ENCODE measurements at regions not wholly inside any gene's neighbourhood (a gene's known extent, or its start where the extent isn't known, plus 50 kb on each side); places are given as distances from the start of the nearest gene placed in this dataset.

GRCh38 chr1:65503427-65503826, 83.0 kb downstream of the LEPR start:
- TF ChIP-seq CTCF (IDR thresholded peaks at IDR 0.05; ENCODE audit: unreplicated experiment), result no peak
- H3K36me3 Mint-ChIP-seq (ENCODE audit: insufficient read depth, unreplicated experiment), result no peaks in the 10 kb centered on the region
- intact Hi-C loops (cut with micrococcal nuclease; ENCODE audit: unreplicated experiment), result no loop called here
- H3K9me3 Mint-ChIP-seq (ENCODE audit: low read depth, unreplicated experiment), result no peaks in the 10 kb centered on the region
- H3K4me1 Mint-ChIP-seq (ENCODE audit: low read depth, unreplicated experiment), result no peaks in the 10 kb centered on the region
- CTCF ChIA-PET, result no interaction called here
- H3K27me3 Mint-ChIP-seq (ENCODE audit: unreplicated experiment), result no peaks in the 10 kb centered on the region
- BruUV-seq (replicated peaks), result no TSS peak
- H3K27ac Mint-ChIP-seq (ENCODE audit: unreplicated experiment), result no peak overlapping the region
- H3K4me3 Mint-ChIP-seq (ENCODE audit: low read depth, unreplicated experiment), result no peak overlapping the region
- no peak for DNase-seq

- DNase-seq, result no peak
- no peaks in the 10 kb centered on the region for H3K9me3 Mint-ChIP-seq (ENCODE audit: low read depth, unreplicated experiment)
- no peak overlapping the region for H3K27ac Mint-ChIP-seq (ENCODE audit: unreplicated experiment)
- CTCF ChIA-PET, result no interaction called here
- no peaks in the 10 kb centered on the region for H3K36me3 Mint-ChIP-seq (ENCODE audit: insufficient read depth, unreplicated experiment)
- H3K4me3 Mint-ChIP-seq (ENCODE audit: low read depth, unreplicated experiment), result no peak overlapping the region
- no TSS peak for BruUV-seq (replicated peaks)
- no peaks in the 10 kb centered on the region for H3K27me3 Mint-ChIP-seq (ENCODE audit: unreplicated experiment)
- intact Hi-C loops (cut with micrococcal nuclease; ENCODE audit: unreplicated experiment), result no loop called here
- no peak for TF ChIP-seq CTCF (IDR thresholded peaks at IDR 0.05; ENCODE audit: unreplicated experiment)
- H3K4me1 Mint-ChIP-seq (ENCODE audit: low read depth, unreplicated experiment), result no peaks in the 10 kb centered on the region
Observed at GRCh38 chr1:65504263-65504662, 83.8 kb downstream of the LEPR start.

GRCh38 chr1:65505547-65506300, 85.3 kb downstream of the LEPR start:
- no peak overlapping the region for H3K27ac Mint-ChIP-seq (ENCODE audit: unreplicated experiment)
- H3K4me3 Mint-ChIP-seq (ENCODE audit: low read depth, unreplicated experiment), result no peak overlapping the region
- CTCF ChIA-PET, result no interaction called here
- BruUV-seq (replicated peaks), result no TSS peak
- no peaks in the 10 kb centered on the region for H3K36me3 Mint-ChIP-seq (ENCODE audit: insufficient read depth, unreplicated experiment)
- intact Hi-C loops (cut with micrococcal nuclease; ENCODE audit: unreplicated experiment), result no loop called here
- no peaks in the 10 kb centered on the region for H3K4me1 Mint-ChIP-seq (ENCODE audit: low read depth, unreplicated experiment)
- DNase-seq, result no peak
- no peaks in the 10 kb centered on the region for H3K9me3 Mint-ChIP-seq (ENCODE audit: low read depth, unreplicated experiment)
- H3K27me3 Mint-ChIP-seq (ENCODE audit: unreplicated experiment), result no peaks in the 10 kb centered on the region
- TF ChIP-seq CTCF (IDR thresholded peaks at IDR 0.05; ENCODE audit: unreplicated experiment), result no peak

- Mint-ChIP-seq H3K4me3 (ENCODE audit: low read depth, unreplicated experiment) (no peak overlapping the region), H3K9me3 (ENCODE audit: low read depth, unreplicated experiment) (no peaks in the 10 kb centered on the region), H3K36me3 (ENCODE audit: insufficient read depth, unreplicated experiment) (no peaks in the 10 kb centered on the region), H3K27ac (ENCODE audit: unreplicated experiment) (no peak overlapping the region), H3K27me3 (ENCODE audit: unreplicated experiment) (no peaks in the 10 kb centered on the region), H3K4me1 (ENCODE audit: low read depth, unreplicated experiment) (no peaks in the 10 kb centered on the region)
- no TSS peak for BruUV-seq (replicated peaks)
- no peak for TF ChIP-seq CTCF (IDR thresholded peaks at IDR 0.05; ENCODE audit: unreplicated experiment)
- CTCF ChIA-PET, result no interaction called here
- no peak for DNase-seq
- intact Hi-C loops (cut with micrococcal nuclease; ENCODE audit: unreplicated experiment), result no loop called here
Observed at GRCh38 chr1:65508051-65508450, 87.6 kb downstream of the LEPR start.
